D721Med (cell line): ENCODE measurements at regions not wholly inside any gene's neighbourhood (a gene's known extent, or its start where the extent isn't known, plus 50 kb on each side); places are given as distances from the start of the nearest gene placed in this dataset.

Experiments
- DNase-seq: peaks from one replicate; pipeline ENCODE4 v3.0.0; 2011; ENCODE audit warnings: low spot score; ENCODE audit not compliant: insufficient read length
- FAIRE-seq: peaks from 2 replicates; lab custom pipeline; 2011; peaks lifted over from hg19 to GRCh38; lab: Jason Lieb, UNC
- TF ChIP-seq, protein P1 (sequence below): IDR thresholded peaks from 2 replicates; pipeline ENCODE4 v1.5.1; 2012; ENCODE audit warnings: mild to moderate bottlenecking, control low read depth; ENCODE audit not compliant: insufficient read depth; ENCODE audit errors: missing control alignments

DNA sequence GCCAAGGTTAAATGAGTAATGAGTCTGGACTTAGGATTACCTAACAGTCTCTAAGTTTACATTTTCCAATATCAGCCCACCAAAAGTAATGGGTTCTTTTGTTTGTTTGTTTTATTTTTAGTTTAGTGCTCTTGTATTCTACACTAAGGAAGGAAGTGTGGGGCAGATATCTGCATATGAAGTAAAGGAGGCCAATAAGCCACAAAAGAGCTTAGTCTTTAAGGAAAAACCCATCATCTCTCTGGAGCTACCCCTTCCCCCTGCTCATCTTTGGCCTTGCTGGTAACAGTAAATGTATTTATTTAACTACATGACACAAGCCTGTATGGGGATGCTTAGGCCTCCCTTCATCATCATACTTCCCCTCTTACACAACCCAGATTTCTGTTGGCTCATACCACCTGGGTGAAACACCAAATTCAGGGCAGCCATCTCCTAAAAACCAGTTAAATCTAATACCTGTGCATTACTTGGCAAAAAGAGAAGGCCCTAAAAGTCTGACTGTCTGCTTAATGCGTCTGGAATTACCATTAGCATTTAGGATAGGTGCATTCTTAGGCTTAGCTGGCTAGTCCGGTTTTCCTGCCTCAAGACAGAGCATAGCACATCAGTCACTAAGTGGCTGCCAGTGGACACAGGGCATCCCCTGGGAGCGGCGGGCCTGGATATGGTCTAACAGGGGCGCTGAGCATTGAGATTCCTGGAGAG lies 96.8 kb upstream of the ADGRL2 start:
- TF ChIP-seq, protein P1, sequence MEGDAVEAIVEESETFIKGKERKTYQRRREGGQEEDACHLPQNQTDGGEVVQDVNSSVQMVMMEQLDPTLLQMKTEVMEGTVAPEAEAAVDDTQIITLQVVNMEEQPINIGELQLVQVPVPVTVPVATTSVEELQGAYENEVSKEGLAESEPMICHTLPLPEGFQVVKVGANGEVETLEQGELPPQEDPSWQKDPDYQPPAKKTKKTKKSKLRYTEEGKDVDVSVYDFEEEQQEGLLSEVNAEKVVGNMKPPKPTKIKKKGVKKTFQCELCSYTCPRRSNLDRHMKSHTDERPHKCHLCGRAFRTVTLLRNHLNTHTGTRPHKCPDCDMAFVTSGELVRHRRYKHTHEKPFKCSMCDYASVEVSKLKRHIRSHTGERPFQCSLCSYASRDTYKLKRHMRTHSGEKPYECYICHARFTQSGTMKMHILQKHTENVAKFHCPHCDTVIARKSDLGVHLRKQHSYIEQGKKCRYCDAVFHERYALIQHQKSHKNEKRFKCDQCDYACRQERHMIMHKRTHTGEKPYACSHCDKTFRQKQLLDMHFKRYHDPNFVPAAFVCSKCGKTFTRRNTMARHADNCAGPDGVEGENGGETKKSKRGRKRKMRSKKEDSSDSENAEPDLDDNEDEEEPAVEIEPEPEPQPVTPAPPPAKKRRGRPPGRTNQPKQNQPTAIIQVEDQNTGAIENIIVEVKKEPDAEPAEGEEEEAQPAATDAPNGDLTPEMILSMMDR, result no peak
- FAIRE-seq, result no peak
- no peak for DNase-seq

DNA sequence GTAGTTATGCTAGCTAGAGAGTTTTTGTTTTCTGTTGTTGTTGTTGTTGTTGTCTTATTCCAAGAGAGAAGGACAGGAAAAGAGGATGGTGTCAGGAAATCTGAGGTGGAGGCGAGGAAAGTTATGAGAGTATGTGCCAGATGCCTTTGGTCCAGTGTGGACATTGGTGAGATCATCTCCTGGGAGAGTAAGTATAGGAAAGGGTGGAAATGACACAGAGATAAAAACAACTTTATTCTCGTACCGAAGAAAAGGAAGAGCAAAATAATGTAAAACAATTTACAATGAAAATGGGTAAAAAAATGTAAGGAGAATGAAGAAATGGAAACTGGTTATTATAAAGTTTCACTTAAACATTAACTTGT lies 97.4 kb upstream of the ADGRL2 start:
- TF ChIP-seq, protein P1, result no peak
- DNase-seq (no peak), FAIRE-seq (no peak)

DNA sequence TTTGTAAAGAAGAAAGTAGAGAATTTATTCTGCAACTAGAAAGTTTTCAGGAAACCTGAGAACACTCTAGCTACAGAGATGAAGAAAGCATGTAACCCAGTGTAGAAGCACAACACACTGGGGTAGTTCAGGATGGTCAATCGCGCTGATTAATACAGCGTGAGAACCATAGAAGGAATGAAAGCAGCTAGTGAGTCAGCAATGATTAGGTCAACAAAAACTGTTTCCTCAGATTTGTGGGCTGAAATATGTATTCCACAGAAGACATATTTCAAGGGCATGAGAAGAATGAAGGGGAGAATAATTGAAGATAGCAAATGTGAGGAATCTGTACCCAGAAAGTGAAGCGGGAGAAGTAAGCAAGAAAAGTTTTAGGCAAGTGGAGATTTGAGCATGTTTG lies 97.8 kb upstream of the ADGRL2 start:
- TF ChIP-seq, protein P1, result no peak
- no peak for DNase-seq
- FAIRE-seq, result no peak

DNA sequence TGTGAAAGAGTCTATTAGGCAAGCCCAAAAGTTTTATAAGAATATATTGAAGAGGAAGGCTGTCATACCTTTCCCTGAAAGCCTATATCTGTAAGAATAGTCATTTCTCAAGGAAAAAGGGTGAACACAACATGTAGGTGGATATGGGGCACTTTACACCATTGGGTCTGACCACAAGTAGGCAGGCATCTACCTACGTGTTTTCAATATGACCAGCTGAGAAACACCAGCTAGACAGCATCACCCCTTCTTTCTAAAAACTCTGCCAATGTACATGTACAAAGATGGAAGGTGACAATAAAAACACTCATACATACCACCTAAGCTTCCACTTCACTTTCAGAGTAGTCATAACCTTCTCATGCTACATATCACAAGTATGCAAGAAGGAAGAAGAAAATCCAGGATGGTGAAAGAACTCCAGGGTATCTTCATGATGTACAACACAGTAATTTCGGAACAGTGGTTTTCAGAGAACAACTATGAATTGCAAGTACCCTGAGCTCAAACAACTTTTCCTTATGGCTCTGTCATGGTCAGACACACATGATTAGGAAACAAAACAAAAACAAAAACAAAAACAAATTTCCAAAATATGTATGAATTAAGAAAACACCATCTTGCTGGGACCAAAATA lies 98.5 kb upstream of the ADGRL2 start:
- TF ChIP-seq, protein P1, result no peak
- no peak for FAIRE-seq
- DNase-seq, result no peak

DNA sequence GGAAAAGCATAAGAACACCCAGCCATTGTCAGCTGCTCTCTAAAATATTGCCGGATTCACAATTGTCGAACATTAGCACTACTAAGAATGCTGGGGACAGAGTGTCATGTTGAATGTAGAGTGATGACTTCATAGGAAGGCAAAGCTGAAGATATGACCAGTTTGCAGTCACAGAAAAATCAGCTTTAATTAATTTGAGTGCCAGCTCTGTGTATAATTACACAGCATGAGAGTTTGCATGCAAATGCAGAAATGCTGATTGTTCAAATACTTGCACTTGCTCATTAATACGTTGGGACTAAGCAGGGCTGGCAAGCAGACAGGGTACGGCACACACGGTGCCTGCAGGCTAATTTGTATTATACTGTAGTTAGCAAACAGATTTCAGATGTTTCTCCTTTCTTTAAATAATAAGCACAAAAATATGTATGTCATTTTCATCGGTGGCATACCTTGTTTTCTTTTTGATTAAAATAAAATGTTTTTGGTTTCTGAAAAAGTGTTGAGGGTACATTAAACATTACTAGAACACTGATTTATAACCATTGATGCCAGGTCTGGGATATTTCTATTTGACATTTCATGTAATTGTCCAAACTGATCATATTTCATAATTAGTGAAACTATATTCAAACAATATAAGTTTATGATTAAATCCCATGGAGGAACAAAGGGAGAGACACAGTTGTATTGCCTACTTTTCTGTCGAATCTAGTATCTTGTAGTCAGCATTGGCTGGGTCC lies 99.8 kb upstream of the ADGRL2 start:
- TF ChIP-seq, protein P1, result no peak
- DNase-seq (no peak), FAIRE-seq (no peak)

DNA sequence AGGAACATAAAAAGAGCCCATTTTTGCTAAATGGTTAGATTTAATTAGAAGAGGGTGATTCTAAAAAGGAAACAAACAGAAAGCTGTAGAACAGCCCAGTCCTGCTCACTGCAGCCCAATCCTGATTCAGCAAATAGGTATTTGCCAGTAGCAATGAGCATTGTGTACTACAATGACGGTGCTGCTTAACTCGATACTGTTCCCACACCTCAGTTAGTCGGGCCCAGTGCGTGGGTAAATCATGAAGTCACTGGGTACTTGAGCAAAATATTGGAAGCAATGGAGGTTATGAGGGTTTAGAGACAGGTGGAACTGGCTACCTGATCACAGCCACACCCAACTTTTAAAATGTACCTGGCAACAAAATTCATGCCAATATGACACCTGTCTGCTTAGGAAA lies 101.5 kb upstream of the ADGRL2 start:
- no peak for DNase-seq
- TF ChIP-seq, protein P1, result no peak
- no peak for FAIRE-seq

DNA sequence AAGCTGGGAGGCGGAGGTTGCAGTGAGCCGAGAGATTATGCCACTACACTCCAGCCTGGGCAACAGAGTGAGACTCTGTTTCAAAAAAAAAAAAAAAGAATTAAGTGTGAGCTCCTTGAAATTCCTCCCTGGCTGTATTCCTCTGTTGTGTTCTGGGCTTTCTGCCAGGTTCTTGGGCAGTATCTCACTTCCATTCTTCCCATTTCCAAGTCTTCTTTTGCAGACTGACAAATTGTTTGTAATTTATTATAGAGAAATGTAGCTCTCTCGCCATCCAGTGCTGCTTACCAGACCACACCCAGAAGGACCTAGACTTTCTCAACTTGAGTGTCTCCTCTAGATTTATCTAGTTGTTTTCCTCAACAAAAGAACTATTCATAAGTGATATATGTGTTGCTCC lies 105.0 kb upstream of the ADGRL2 start:
- DNase-seq (no peak), FAIRE-seq (no peak)
- TF ChIP-seq, protein P1, result no peak
